Activated T-helper 1 cell treated with anti-CD3 and anti-CD28 coated beads, Interleukin-12 subunit alpha, Interleukin-12 subunit beta, Interleukin-2, Interleukin-4 antibody, amounts not matched to agents 30 ng/mL and 10 ng/mL and 1 ng/mL, durations not matched to agents 14 hours and 24 hours and 36 hours (primary cell): ENCODE measurements at regions not wholly inside any gene's neighbourhood (a gene's known extent, or its start where the extent isn't known, plus 50 kb on each side); places are given as distances from the start of the nearest gene placed in this dataset.

Source experiments
- DNase-seq: peaks from one replicate; pipeline ENCODE4 v3.0.0; 2021; ENCODE audit warnings: low spot score
- H3K27ac Mint-ChIP-seq: one replicate; pipeline ENCODE4 v1.8.0; 2021; ENCODE audit warnings: mild to moderate bottlenecking, mixed read lengths
- H3K27me3 Mint-ChIP-seq: one replicate; pipeline ENCODE4 v1.8.0; 2022; ENCODE audit warnings: mild to moderate bottlenecking, moderate library complexity, mixed read lengths; ENCODE audit not compliant: insufficient read depth
- H3K36me3 Mint-ChIP-seq: one replicate; pipeline ENCODE4 v1.8.0; 2021; ENCODE audit warnings: low read depth, mixed read lengths
- H3K4me1 Mint-ChIP-seq: one replicate; pipeline ENCODE4 v1.8.0; 2021; ENCODE audit warnings: low read depth, mixed read lengths
- H3K4me3 Mint-ChIP-seq: one replicate; pipeline ENCODE4 v1.8.0; 2021; ENCODE audit warnings: mild to moderate bottlenecking, moderate library complexity, mixed read lengths
- H3K9me3 Mint-ChIP-seq: one replicate; pipeline ENCODE4 v1.8.0; 2021; ENCODE audit warnings: mixed read lengths
- intact Hi-C: fragments of 100-400 bp; cut with micrococcal nuclease; formaldehyde crosslinking; loops from one replicate; pipeline ENCODE4 v1.15.1; 2024

DNA sequence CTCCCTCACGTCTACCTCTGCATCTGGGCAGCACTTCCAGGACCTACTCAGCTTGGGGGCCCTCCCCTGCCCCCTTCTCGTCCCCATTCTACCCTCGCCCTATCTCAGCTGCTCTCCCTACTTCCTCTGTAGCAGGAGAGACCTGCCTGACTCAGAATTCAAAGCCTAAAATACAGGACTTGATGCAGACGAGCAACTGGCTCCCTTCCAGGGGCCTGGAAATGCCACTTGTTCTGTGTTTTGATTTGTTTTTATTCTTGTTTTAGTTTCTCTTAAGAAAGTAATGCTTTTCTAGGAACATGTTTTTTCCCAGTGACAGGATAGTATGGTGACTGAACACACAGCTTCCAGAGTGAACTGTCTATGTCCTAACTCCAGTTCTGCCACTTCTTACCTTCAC is 320.4 kb upstream of the CDH4 start:
- Mint-ChIP-seq H3K27me3 (no peaks in the 10 kb centered on the region), H3K4me1 (no peaks in the 10 kb centered on the region), H3K36me3 (no peaks in the 10 kb centered on the region), H3K27ac (no peak overlapping the region), H3K9me3 (no peaks in the 10 kb centered on the region), H3K4me3 (no peak overlapping the region)
- intact Hi-C loops: no loop called here
- DNase-seq: no peak

- no peak overlapping the region for H3K4me3 Mint-ChIP-seq
- H3K27me3 Mint-ChIP-seq: no peaks in the 10 kb centered on the region
- intact Hi-C loops: no loop called here
- H3K4me1 Mint-ChIP-seq: no peaks in the 10 kb centered on the region
- H3K9me3 Mint-ChIP-seq: no peaks in the 10 kb centered on the region
- no peaks in the 10 kb centered on the region for H3K36me3 Mint-ChIP-seq
- no peak overlapping the region for H3K27ac Mint-ChIP-seq
- no peak for DNase-seq
These were observed 317.3 kb upstream of the CDH4 start for GRCh38 chr20:60934724-60935123.

DNA sequence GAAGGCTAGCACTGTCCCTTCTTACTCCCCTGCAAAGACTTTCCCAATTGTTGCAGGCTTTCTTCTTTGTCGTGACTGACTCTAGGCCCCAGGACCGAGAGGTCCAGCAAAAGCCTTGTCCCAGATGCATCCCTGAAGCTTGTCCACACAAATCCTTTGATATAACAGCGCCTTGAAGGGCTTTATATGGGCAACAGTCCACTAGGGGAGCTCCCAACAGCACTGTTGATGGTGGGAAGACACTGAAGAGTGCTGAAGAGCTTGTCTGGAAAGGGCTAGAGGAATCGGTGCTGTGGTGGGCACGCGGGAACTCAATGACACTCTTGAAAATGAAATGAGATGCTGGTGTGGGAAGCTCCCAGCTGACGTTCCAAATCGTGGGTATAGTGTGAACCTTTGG is 316.1 kb upstream of the CDH4 start:
- H3K4me1 Mint-ChIP-seq: no peaks in the 10 kb centered on the region

GRCh38 chr20:60937585-60937984 is 314.5 kb upstream of the CDH4 start:
- Mint-ChIP-seq H3K4me3 (no peak overlapping the region), H3K4me1 (no peaks in the 10 kb centered on the region), H3K36me3 (no peaks in the 10 kb centered on the region), H3K9me3 (no peaks in the 10 kb centered on the region), H3K27ac (no peak overlapping the region), H3K27me3 (no peaks in the 10 kb centered on the region)
- intact Hi-C loops: no loop called here
- no peak for DNase-seq

More for the DNA sequence above, 316.1 kb upstream of the CDH4 start:
- Mint-ChIP-seq H3K9me3 (no peaks in the 10 kb centered on the region), H3K27ac (no peak overlapping the region), H3K4me3 (no peak overlapping the region), H3K36me3 (no peaks in the 10 kb centered on the region), H3K27me3 (no peaks in the 10 kb centered on the region)
- intact Hi-C loops: no loop called here
- DNase-seq: no peak

DNA sequence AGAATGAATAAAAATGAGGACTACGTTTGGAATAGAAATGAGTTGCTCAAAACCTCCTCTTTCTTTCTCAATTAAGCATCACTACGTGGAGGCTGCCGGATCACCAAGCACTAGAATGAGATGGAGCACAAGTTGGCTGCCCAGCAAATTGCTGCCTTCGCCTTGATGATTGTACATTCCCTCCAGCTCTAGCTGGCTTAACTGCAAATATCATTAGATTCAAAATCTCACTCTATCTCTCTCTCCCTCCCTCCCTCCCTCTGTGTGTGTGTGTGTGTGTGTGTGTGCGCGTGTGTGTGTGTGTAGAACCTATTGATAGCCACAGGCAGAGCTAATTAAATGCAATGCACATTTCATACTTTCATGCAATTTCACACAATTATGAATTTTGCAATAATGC is 310.7 kb upstream of the CDH4 start:
- H3K4me3 Mint-ChIP-seq: no peak overlapping the region
- intact Hi-C loops: no loop called here
- no peaks in the 10 kb centered on the region for H3K9me3 Mint-ChIP-seq
- no peaks in the 10 kb centered on the region for H3K4me1 Mint-ChIP-seq
- no peak for DNase-seq
- no peaks in the 10 kb centered on the region for H3K36me3 Mint-ChIP-seq
- H3K27ac Mint-ChIP-seq: no peak overlapping the region
- no peaks in the 10 kb centered on the region for H3K27me3 Mint-ChIP-seq

DNA sequence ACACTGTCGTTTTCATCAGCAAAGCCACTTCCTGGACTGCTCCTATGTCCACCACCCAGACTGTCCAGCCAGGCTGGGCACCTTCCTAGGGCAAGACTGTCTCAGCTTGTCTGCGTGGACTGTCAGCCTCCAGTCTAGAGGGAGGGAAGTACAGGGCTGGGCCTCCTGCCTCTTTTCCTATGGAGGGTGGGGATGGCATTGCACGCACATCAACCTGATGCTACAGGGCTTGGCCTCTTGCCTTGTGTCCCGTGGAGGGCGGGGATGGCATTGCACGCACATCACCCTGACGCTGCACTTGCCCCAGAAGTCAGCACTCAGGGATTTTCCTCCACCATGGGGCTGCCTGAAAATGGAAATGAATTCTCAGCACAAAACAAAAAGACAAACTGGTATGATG is 304.2 kb upstream of the CDH4 start:
- Mint-ChIP-seq H3K4me1 (no peaks in the 10 kb centered on the region), H3K4me3 (no peak overlapping the region), H3K36me3 (no peaks in the 10 kb centered on the region), H3K27ac (no peak overlapping the region), H3K27me3 (no peaks in the 10 kb centered on the region), H3K9me3 (no peaks in the 10 kb centered on the region)
- intact Hi-C loops: no loop called here
- no peak for DNase-seq

DNA sequence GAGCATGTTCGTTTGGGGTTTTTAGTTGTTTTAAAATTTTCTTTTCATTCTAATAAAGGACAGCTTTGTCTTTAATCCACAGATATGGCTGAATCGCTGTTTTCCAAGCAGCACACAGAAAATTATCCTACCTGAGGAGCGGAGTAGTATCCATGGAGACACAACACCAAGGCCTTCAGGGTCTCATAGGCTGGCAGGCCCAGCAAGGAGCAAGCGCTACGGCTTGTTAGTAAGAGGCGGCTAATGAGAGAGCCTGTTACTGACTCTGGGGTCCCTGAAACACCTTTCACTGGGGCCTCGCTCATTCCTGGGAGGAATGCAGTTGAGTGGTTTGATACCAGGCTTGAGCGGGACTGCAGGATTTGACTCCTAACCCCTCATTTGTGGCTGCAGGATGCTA is 303.8 kb upstream of the CDH4 start:
- Mint-ChIP-seq H3K27me3 (no peaks in the 10 kb centered on the region), H3K27ac (no peak overlapping the region), H3K4me3 (no peak overlapping the region), H3K9me3 (no peaks in the 10 kb centered on the region), H3K36me3 (no peaks in the 10 kb centered on the region), H3K4me1 (no peaks in the 10 kb centered on the region)
- DNase-seq: no peak
- intact Hi-C loops: no loop called here

GRCh38 chr20:60950561-60950960 is 301.5 kb upstream of the CDH4 start:
- Mint-ChIP-seq H3K27me3 (no peaks in the 10 kb centered on the region), H3K9me3 (no peaks in the 10 kb centered on the region), H3K4me1 (no peaks in the 10 kb centered on the region), H3K27ac (no peak overlapping the region), H3K36me3 (no peaks in the 10 kb centered on the region), H3K4me3 (no peak overlapping the region)
- no peak for DNase-seq
- intact Hi-C loops: no loop called here

- H3K27ac Mint-ChIP-seq: no peak overlapping the region
- no peak for DNase-seq
- H3K27me3 Mint-ChIP-seq: no peaks in the 10 kb centered on the region
- no peaks in the 10 kb centered on the region for H3K36me3 Mint-ChIP-seq
- no peaks in the 10 kb centered on the region for H3K9me3 Mint-ChIP-seq
- no peak overlapping the region for H3K4me3 Mint-ChIP-seq
- intact Hi-C loops: no loop called here
- H3K4me1 Mint-ChIP-seq: no peaks in the 10 kb centered on the region
These were observed 301.1 kb upstream of the CDH4 start for GRCh38 chr20:60950974-60951373.

DNA sequence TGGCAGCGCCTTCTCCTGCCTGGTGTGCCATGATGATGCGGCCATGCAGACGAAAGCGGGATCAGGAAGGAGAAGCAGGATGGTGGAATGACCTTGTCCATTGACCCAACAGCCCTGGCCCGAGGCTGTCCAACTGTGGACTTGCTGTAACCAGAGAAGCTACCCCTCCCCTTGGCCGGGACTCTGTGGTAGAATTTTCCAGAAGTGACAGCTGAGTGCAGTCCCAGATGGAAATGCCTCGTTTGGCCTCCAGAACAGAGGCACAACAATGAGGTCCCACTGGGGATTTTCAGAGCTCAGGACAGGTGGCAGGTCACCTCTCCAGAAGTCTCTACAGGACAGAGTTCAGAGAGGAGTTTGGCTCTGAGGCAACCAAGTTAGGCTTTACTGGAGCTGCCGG is 299.2 kb upstream of the CDH4 start:
- no peaks in the 10 kb centered on the region for H3K4me1 Mint-ChIP-seq
- no peaks in the 10 kb centered on the region for H3K9me3 Mint-ChIP-seq
- no peaks in the 10 kb centered on the region for H3K36me3 Mint-ChIP-seq
- H3K27me3 Mint-ChIP-seq: no peaks in the 10 kb centered on the region
- intact Hi-C loops: no loop called here
- DNase-seq: no peak
- H3K4me3 Mint-ChIP-seq: no peak overlapping the region
- no peak overlapping the region for H3K27ac Mint-ChIP-seq

- intact Hi-C loops: no loop called here
- H3K4me1 Mint-ChIP-seq: no peaks in the 10 kb centered on the region
- H3K9me3 Mint-ChIP-seq: no peaks in the 10 kb centered on the region
- H3K36me3 Mint-ChIP-seq: no peaks in the 10 kb centered on the region
- no peak overlapping the region for H3K27ac Mint-ChIP-seq
- H3K27me3 Mint-ChIP-seq: no peaks in the 10 kb centered on the region
- no peak for DNase-seq
- H3K4me3 Mint-ChIP-seq: no peak overlapping the region
These were observed 298.7 kb upstream of the CDH4 start for GRCh38 chr20:60953321-60953720.

GRCh38 chr20:60955706-60956105 is 296.4 kb upstream of the CDH4 start:
- H3K36me3 Mint-ChIP-seq: no peaks in the 10 kb centered on the region
- H3K9me3 Mint-ChIP-seq: no peaks in the 10 kb centered on the region
- H3K4me1 Mint-ChIP-seq: no peaks in the 10 kb centered on the region
- no peak for DNase-seq
- intact Hi-C loops: no loop called here
- H3K4me3 Mint-ChIP-seq: no peak overlapping the region
- H3K27me3 Mint-ChIP-seq: no peaks in the 10 kb centered on the region
- no peak overlapping the region for H3K27ac Mint-ChIP-seq

DNA sequence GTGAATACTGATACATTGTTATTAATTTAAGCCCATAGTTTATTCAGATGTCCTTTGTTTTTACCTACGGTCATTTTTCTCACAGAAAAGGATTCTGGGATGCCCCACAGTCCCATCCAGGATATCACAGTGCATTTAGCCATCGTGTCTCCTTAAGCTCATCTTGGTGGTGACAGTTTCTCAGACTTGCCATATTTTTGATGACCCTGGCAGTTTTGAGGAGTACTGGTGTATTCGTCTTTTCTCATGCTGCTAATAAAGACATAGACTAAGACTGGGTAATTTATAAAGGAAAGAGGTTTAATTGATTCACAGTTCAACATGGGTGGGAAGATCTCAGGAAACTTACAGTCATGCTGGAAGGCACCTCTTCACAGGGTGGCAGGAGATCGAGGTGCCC is 295.9 kb upstream of the CDH4 start:
- H3K36me3 Mint-ChIP-seq: no peaks in the 10 kb centered on the region

DNA sequence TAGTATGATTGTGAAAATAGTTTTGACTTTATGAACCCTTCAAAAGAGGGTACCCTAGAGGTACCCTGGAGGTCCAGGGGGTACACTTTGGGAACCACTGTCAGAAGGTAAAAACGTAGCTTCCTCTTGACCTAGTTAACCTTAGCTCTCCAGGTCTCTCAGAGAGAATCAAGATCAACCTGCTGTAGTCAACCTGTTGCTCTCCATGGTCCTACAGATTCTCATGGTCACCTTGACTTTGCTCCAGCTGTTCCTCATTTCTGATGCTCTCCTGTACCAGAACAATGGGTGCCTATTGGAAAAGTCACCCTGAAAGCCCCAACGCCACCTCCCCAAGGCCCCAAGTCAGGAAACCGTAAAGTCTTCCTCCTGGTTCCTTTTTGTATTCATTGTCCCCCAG is 294.4 kb upstream of the CDH4 start:
- Mint-ChIP-seq H3K27me3 (no peaks in the 10 kb centered on the region), H3K36me3 (no peaks in the 10 kb centered on the region), H3K4me3 (no peak overlapping the region), H3K9me3 (no peaks in the 10 kb centered on the region), H3K4me1 (no peaks in the 10 kb centered on the region), H3K27ac (no peak overlapping the region)
- intact Hi-C loops: no loop called here
- DNase-seq: no peak

More for the DNA sequence above, 295.9 kb upstream of the CDH4 start:
- no peak for DNase-seq
- Mint-ChIP-seq H3K4me3 (no peak overlapping the region), H3K9me3 (no peaks in the 10 kb centered on the region), H3K4me1 (no peaks in the 10 kb centered on the region), H3K27ac (no peak overlapping the region), H3K27me3 (no peaks in the 10 kb centered on the region)
- intact Hi-C loops: no loop called here
